Erythroblast (primary cell): ENCODE measurements at regions not wholly inside any gene's neighbourhood (a gene's known extent, or its start where the extent isn't known, plus 50 kb on each side); places are given as distances from the start of the nearest gene placed in this dataset.

Experiments used
- GATA1 ChIP-seq: IDR thresholded peaks from 2 replicates; pipeline ENCODE4 v1.6.1; 2011; ENCODE audit warnings: low read depth, mild to moderate bottlenecking, control low read depth, low read length, moderate library complexity
- POLR2A ChIP-seq: IDR thresholded peaks from 2 replicates; pipeline ENCODE4 v1.6.1; 2011; ENCODE audit warnings: mild to moderate bottlenecking, low read length

DNA sequence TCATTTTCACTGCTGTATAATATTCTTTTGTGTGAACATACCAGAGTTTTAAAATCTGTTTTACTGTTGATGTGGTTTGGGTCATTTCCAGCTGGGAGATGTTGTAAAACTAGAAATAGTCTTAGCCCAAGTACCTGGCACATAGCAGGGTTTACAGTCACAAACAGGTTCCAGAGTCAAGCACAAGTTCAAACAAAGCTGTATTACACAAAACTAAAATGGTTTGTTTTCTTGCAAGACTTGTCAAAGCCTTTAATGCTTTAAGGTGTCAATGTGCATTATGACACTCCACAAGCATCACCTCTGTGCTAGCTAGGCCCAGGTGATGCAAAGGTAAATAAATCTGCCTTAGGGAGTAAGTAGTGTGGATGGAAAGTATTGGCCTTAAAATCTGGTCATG is 379.1 kb downstream of the MN1 start:
- no peak for TF ChIP-seq POLR2A
- TF ChIP-seq GATA1 = no peak
